ENCODE measurements at regions not wholly inside any gene's neighbourhood (a gene's known extent, or its start where the extent isn't known, plus 50 kb on each side); places are given as distances from the start of the nearest gene placed in this dataset.

DNA sequence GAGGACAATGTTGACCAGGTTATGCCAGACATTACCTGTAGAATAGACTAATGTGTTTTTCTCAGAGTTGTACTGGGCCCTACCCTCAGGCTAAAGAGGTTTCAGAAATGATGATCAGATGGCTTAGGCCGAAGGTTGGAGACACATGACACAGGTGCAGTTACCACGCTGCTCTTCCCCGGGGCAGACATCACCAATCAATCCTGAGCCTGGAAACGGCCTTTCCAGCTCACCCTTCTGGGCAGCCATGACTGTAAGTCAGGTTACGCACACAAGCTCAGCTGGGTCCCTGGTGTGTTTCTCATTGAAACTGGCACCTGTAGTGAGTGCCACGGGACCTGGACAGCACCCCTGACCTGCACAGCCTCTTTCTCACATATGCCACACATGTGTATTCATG is 299.3 kb downstream of the UQCRFS1 start:
- ATAC-seq (no peak), DNase-seq (no peak)
- Mint-ChIP-seq H3K27ac (no peak overlapping the region), H3K36me3 (ENCODE audit: low read depth) (no peaks in the 10 kb centered on the region), H3K4me3 (no peak overlapping the region), H3K27me3 (no peaks in the 10 kb centered on the region), H3K9me3 (ENCODE audit: low read depth) (no peaks in the 10 kb centered on the region), H3K4me1 (no peaks in the 10 kb centered on the region)
- intact Hi-C loops (cut with DNase I, micrococcal nuclease) = no loop called here
- ChIA-PET POLR2A (no interaction called here), CTCF (no interaction called here)

DNA sequence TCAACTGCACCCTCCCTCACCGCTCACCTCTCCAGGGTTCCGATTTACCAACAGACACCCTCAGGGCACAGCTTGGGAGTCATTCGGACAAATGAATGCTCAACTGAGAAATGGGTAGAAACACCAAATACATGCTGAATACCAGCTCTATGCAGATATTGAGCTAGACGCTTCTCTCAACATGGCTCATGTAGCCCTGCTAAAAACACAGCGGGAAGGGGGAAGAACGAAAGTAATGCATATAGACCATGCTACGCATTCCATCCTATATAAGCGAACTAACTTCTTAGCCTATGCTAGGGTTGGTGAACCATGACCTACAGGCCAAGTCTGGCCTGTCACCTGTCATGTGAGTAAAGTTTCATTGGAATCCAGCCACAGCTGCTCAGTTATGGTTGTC is 304.0 kb downstream of the UQCRFS1 start:
- ChIA-PET CTCF (interaction anchor here (0.6 kb wide), 1 partner anchor 30 kb away, joined by 3 read pairs; no protein-coding TSS in a partner anchor), POLR2A (no interaction called here)
- no peak for DNase-seq
- Mint-ChIP-seq H3K9me3 (ENCODE audit: low read depth) (no peaks in the 10 kb centered on the region), H3K36me3 (ENCODE audit: low read depth) (no peaks in the 10 kb centered on the region), H3K4me1 (no peaks in the 10 kb centered on the region), H3K27me3 (no peaks in the 10 kb centered on the region), H3K27ac (no peak overlapping the region), H3K4me3 (no peak overlapping the region)
- intact Hi-C loops (cut with DNase I, micrococcal nuclease) = no loop called here
- no peak for ATAC-seq

DNA sequence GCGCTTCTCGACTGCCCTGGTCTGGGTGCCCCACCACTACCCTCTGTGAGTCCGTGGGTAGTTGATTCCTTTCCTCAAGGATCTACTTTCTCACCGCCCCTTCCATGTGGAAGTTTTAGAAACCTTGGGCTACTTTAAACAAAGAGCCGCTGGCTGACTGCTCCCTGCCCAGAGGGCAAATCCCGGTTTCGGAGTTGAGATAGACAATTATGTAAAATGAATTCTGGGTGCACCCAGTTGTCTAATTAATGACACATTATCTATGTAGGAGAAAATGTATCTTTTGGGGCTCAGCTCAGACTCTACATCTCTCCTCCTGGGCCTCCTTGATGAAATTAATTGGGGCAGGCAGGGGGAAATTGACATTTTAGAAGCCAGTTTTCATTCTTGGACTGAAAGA is 305.4 kb downstream of the UQCRFS1 start:
- Mint-ChIP-seq H3K4me1 (no peaks in the 10 kb centered on the region), H3K36me3 (ENCODE audit: low read depth) (no peaks in the 10 kb centered on the region), H3K27me3 (no peaks in the 10 kb centered on the region), H3K27ac (no peak overlapping the region), H3K4me3 (no peak overlapping the region), H3K9me3 (ENCODE audit: low read depth) (no peaks in the 10 kb centered on the region)
- CTCF ChIA-PET = no interaction called here
- no peak for DNase-seq
- no peak for ATAC-seq
- POLR2A ChIA-PET = no interaction called here
- intact Hi-C loops (cut with DNase I, micrococcal nuclease) = no loop called here

DNA sequence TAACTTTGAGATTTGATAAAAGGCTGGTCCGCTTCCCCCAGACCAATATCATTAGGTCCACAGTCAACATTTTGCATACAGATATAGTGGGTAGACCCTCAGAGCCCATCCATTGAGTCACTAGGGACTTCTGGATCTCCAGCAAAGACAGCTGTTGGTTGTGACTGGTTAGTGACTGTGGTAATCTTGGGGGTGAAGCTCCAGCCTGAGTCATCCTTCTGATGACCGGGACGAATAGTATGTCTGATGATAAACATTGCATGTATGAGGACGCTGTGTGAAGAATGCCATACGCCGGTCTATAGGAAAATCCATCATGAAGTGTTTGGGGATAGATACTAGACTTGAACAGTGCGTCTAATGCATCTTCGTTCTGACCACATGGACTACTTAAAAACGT is 307.0 kb downstream of the UQCRFS1 start:
- ATAC-seq = no peak
- Mint-ChIP-seq H3K36me3 (ENCODE audit: low read depth) (no peaks in the 10 kb centered on the region), H3K4me1 (no peaks in the 10 kb centered on the region), H3K9me3 (ENCODE audit: low read depth) (no peaks in the 10 kb centered on the region), H3K4me3 (no peak overlapping the region), H3K27ac (no peak overlapping the region), H3K27me3 (no peaks in the 10 kb centered on the region)
- ChIA-PET POLR2A (no interaction called here), CTCF (no interaction called here)
- no peak for DNase-seq
- intact Hi-C loops (cut with DNase I, micrococcal nuclease) = no loop called here

DNA sequence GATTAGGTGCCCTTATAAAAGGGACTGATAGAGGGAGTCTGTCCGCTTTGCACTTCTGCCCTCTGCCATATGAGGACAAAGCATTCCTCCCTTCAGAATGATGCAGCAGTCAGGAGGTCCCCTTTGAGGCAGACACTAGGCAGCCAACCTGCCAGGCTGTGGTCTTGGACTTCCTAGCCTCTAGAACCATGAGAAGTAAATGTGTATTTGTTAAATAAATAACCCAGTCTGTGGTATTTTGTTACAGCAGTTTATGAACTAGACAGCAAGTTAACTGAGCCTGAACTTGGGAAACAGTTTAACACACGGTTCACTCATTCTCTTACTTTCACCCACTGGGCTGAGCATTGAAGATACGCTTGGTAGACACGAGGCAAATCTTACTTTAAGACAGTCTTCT is 313.2 kb downstream of the UQCRFS1 start:
- H3K9me3 Mint-ChIP-seq (ENCODE audit: low read depth) = no peaks in the 10 kb centered on the region
- intact Hi-C loops (cut with DNase I, micrococcal nuclease) = no loop called here
- H3K36me3 Mint-ChIP-seq (ENCODE audit: low read depth) = no peaks in the 10 kb centered on the region
- ATAC-seq (no peak), DNase-seq (no peak)
- no peak overlapping the region for H3K27ac Mint-ChIP-seq
- no peaks in the 10 kb centered on the region for H3K4me1 Mint-ChIP-seq
- H3K27me3 Mint-ChIP-seq = no peaks in the 10 kb centered on the region
- POLR2A ChIA-PET = no interaction called here
- no peak overlapping the region for H3K4me3 Mint-ChIP-seq
- CTCF ChIA-PET = no interaction called here

DNA sequence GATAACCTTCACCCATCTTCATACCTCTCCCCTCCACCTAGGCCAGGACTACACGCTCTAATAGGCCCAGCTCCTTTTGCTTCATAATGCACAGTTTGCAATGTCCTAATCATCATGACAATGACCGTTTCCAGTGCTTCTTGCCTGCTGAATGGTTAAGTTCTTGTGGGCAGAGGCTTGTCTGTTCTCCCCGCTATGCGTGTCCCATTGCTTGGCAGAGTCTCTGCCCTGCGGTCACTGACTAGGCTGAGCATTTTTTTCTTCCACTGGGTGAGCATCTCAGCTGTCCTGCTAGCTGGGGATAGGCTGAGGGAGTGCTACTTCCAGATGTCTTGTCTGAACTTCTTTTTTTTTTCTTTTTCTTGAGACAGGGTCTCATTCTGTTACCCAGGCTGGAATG is 314.7 kb downstream of the UQCRFS1 start:
- Mint-ChIP-seq H3K36me3 (ENCODE audit: low read depth) (no peaks in the 10 kb centered on the region), H3K27ac (no peak overlapping the region), H3K9me3 (ENCODE audit: low read depth) (no peaks in the 10 kb centered on the region), H3K27me3 (no peaks in the 10 kb centered on the region), H3K4me1 (no peaks in the 10 kb centered on the region), H3K4me3 (no peak overlapping the region)
- intact Hi-C loops (cut with DNase I, micrococcal nuclease) = no loop called here
- ATAC-seq (no peak), DNase-seq (no peak)
- CTCF ChIA-PET = interaction anchor here (1.1 kb wide), 2 partner anchors 18 to 365 kb away, joined by 3 read pairs; no protein-coding TSS in a partner anchor
- POLR2A ChIA-PET = no interaction called here

DNA sequence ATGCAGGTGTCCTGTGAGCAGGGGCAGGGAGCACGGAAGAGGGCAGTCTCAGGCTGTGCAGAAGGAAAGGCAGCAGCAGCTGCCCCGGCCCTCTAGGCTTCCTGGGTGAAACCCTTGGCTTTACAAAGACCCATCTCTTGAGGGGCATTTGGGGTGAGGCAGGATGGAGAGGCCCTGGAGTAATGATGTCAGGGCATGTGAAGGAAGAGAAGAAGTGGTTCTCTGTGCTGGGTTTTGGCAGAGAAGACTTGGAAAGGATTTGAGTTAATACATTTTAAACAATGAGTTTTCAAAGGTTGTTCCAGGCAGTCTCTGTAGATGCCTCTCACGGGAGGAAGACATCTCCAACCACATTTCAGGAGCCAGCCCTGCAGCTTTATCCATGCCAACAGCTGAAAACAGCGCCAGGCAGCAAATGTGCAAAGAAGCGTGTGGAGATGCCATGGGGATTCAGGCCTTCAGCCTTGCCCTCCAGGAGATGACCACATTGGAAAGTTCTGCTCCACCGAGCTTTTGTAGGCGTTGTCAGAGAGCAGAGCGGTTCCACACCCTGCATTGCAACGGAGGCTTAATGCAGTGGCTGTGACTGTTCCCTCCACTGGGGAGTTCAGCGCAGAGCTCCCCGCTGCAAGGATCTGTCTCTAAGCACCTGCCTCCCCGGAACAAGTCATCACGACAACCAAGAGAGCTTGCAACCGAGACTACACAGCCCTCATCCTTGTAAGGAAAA is 322.8 kb downstream of the UQCRFS1 start:
- H3K4me1 Mint-ChIP-seq = no peaks in the 10 kb centered on the region
- H3K9me3 Mint-ChIP-seq (ENCODE audit: low read depth) = no peaks in the 10 kb centered on the region
- intact Hi-C loops (cut with DNase I, micrococcal nuclease) = no loop called here
- CTCF ChIA-PET = no interaction called here
- no peaks in the 10 kb centered on the region for H3K36me3 Mint-ChIP-seq (ENCODE audit: low read depth)
- no peak overlapping the region for H3K4me3 Mint-ChIP-seq
- ATAC-seq = no peak
- no peak for DNase-seq
- H3K27ac Mint-ChIP-seq = no peak overlapping the region
- POLR2A ChIA-PET = no interaction called here
- H3K27me3 Mint-ChIP-seq = peaks cover 7% of the 10 kb centered on the region

DNA sequence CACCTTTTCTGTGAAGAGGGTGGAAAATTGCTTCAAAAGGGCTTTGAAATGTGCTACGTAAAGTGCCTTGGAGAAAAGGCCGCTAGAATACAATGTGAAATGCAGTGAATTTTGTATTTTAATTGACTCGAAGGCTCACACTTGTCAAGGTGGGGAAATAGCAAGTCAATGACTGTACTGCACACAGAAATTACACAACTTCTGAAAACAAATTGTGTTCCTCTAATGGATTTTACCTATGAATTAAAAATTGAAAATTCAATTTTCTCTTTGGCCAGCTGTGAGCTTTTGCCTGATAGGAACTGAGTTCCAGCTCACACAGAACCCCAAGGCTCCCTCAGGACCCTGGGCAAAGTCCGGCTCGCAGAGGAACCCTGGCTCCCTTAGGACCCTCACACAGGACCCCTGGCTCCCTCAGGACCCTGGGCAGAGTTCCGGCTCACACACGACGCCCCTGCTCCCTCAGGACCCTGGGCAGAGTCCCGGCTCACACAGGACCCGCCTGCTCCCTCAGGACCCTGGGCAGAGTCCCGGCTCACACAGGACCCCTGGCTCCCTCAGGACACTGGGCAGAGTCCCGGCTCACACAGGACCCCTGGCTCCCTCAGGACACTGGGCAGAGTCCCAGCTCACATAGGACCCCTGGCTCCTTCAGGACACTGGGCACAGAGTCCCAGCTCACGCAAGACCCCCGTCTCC is 324.9 kb downstream of the UQCRFS1 start:
- intact Hi-C loops (cut with DNase I, micrococcal nuclease) = no loop called here
- Mint-ChIP-seq H3K36me3 (ENCODE audit: low read depth) (no peaks in the 10 kb centered on the region), H3K27me3 (peaks cover 8% of the 10 kb centered on the region), H3K27ac (no peak overlapping the region), H3K4me3 (no peak overlapping the region), H3K4me1 (no peaks in the 10 kb centered on the region), H3K9me3 (ENCODE audit: low read depth) (no peaks in the 10 kb centered on the region)
- CTCF ChIA-PET = interaction anchor here (0.6 kb wide), 1 partner anchor 9 kb away, joined by 4 read pairs; no protein-coding TSS in a partner anchor
- DNase-seq (no peak), ATAC-seq (no peak)
- POLR2A ChIA-PET = no interaction called here

DNA sequence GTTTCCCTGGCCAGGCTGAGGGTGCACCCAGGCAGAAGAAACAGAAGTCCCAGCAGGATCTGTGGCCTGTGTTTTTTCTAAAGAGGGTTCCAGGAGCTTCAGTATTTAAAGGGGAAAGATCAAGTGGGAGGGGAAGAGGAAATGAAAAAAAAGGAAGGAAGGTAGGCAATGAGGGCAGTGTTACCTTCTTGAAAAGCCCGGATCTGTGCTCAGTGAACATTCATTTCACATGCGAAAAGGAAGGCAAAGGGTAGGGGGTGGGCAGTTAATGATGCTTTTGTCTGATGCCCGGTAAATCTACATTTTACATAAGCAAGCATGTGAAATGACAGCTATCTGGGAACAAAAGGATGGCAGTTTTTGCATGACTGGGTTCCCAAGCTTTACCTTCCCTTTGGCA is 326.2 kb downstream of the UQCRFS1 start:
- DNase-seq (no peak), ATAC-seq (no peak)
- Mint-ChIP-seq H3K4me1 (no peaks in the 10 kb centered on the region), H3K9me3 (ENCODE audit: low read depth) (no peaks in the 10 kb centered on the region), H3K27ac (no peak overlapping the region), H3K27me3 (peaks cover 10% of the 10 kb centered on the region), H3K4me3 (no peak overlapping the region), H3K36me3 (ENCODE audit: low read depth) (no peaks in the 10 kb centered on the region)
- CTCF ChIA-PET = no interaction called here
- POLR2A ChIA-PET = no interaction called here
- intact Hi-C loops (cut with DNase I, micrococcal nuclease) = no loop called here

DNA sequence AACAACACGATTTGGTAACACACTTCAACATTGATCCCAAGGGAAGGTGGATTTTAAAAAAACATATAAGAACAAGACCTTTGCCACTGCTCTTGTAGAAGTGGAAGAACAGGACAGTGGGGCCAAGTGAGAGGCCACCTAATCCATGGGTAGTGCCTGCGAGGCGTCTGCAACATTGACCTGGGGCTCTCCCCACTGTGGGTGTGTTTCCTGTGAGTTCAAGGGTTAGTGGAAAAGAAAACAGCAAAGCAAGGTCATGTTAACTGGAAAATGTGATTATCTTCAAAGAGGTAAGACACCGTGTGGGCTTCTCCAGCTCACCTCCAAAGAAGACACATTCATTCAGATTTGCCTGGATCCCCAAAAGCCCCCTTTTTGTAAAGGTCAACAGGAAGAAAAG is 327.0 kb downstream of the UQCRFS1 start:
- H3K4me3 Mint-ChIP-seq = no peak overlapping the region
- DNase-seq (no peak), ATAC-seq (no peak)
- H3K27me3 Mint-ChIP-seq = peaks cover 10% of the 10 kb centered on the region
- ChIA-PET POLR2A (no interaction called here), CTCF (no interaction called here)
- H3K9me3 Mint-ChIP-seq (ENCODE audit: low read depth) = no peaks in the 10 kb centered on the region
- no peak overlapping the region for H3K27ac Mint-ChIP-seq
- intact Hi-C loops (cut with DNase I, micrococcal nuclease) = no loop called here
- no peaks in the 10 kb centered on the region for H3K4me1 Mint-ChIP-seq
- H3K36me3 Mint-ChIP-seq (ENCODE audit: low read depth) = no peaks in the 10 kb centered on the region

DNA sequence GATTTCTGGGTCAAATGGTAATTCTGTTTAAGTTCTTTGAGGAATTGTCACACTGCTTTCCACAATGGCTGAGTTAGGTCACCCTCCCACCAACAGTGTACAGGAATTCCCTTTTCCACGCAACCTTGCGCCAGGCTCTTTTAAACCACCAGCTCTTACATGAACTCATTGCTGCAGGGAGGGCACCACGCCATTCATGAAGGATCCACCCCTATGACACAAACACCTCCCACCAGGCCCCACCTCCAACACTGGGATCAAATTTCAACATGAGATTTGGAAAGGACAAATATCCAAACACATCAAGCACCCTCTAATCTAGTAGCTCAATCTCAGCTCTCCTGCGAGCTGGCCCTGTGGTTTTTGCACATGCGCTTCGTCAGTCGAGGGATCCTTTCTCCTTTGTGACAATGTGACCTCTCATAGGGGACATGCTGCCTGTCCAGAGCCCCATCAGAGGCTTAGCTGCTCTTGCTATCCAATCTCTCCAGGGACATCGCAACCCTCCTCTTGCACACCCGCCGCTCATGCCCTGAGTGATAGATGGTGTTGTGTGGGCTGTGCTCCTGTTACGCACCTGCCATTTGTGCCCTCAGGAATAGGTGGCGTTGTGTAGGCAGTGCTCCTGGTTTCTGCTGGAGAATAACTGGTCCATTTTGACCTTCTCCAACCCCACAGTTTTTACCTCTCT is 328.0 kb downstream of the UQCRFS1 start:
- Mint-ChIP-seq H3K27me3 (peaks cover 10% of the 10 kb centered on the region), H3K9me3 (ENCODE audit: low read depth) (no peaks in the 10 kb centered on the region), H3K4me3 (no peak overlapping the region), H3K36me3 (ENCODE audit: low read depth) (no peaks in the 10 kb centered on the region), H3K27ac (no peak overlapping the region), H3K4me1 (no peaks in the 10 kb centered on the region)
- intact Hi-C loops (cut with DNase I, micrococcal nuclease) = no loop called here
- DNase-seq (no peak), ATAC-seq (no peak)
- ChIA-PET CTCF (no interaction called here), POLR2A (no interaction called here)

DNA sequence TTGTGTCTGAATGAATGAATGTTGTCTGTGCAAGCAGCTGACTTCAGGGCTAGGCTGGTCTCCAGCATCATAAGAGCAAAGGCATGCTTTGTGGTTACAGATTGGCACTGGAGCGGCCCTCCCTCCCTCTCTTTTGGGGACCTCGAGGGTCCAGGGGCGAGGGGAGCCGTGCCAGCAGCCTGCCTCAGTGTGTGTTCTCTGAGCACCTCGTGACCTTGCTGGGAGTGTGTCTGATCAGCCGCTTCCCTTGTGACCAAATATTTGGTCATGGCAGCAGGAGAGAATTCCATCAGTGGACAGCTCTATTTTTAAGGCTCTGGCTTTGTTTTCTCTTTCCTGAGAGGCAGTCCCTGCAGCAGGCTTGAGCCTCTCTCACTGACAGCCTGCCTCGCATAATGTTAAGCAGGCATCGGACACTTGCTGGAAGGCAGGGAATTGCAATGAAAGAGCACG is 329.7 kb downstream of the UQCRFS1 start:
- no peaks in the 10 kb centered on the region for H3K36me3 Mint-ChIP-seq (ENCODE audit: low read depth)
- H3K27me3 Mint-ChIP-seq = peaks cover 8% of the 10 kb centered on the region
- H3K27ac Mint-ChIP-seq = no peak overlapping the region
- ATAC-seq (no peak), DNase-seq (no peak)
- intact Hi-C loops (cut with DNase I, micrococcal nuclease) = no loop called here
- no peaks in the 10 kb centered on the region for H3K4me1 Mint-ChIP-seq
- ChIA-PET CTCF (interaction anchor here (0.6 to 0.7 kb wide), 3 partner anchors 73 to 1595 kb away, joined by 3 read pairs; no protein-coding TSS in a partner anchor), POLR2A (interaction anchor here (0.5 kb wide), 1 partner anchor 40 kb away, joined by 3 read pairs; no protein-coding TSS in a partner anchor)
- no peak overlapping the region for H3K4me3 Mint-ChIP-seq
- no peaks in the 10 kb centered on the region for H3K9me3 Mint-ChIP-seq (ENCODE audit: low read depth)
